ENCODE measurements at regions not wholly inside any gene's neighbourhood (a gene's known extent, or its start where the extent isn't known, plus 50 kb on each side); places are given as distances from the start of the nearest gene placed in this dataset.

DNA sequence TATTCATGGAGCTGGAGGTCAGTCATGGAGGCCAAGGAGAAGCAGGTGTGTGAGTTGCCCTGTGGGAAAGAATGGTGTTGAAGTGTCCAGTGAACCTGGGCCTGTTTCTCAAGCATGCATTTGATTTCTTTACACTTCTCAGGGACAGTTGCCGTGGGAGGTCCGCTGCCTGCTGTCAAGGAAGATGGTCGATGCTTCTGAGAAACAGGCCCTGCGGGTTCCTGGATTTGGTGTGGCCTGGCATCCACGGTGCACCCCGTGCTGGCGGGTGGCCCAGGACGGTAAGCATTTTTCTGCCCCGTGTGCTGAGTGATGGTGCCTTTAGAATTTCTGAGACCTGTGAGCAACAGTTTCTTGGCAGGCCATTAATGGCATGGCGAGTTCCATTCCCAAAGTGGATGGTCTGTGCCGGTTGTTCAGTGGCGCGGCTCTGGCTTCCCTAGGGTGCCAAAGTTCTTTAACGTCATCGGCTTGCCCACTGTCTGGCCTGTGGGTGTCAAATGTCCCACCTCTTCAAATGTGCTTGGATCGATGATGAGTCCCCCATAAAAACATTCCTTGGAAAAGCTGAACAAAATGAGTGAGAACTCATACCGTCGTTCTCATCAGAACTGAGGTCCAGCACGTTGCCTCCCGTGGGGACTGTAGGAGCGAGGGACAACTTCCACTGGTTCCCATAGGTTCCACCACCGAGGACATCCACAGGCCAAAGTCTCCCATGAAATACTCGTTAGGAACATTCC is 107.2 kb downstream of the SNRPN start:
- H2AFZ ChIP-seq, result no peak overlapping the region
- peaks cover 20% of the 10 kb centered on the region for H3K36me3 ChIP-seq (ENCODE audit: low read depth)
- no peak overlapping the region for H3K27ac ChIP-seq
- TF ChIP-seq EZH2 (IDR thresholded peaks at IDR 0.05; ENCODE audit: insufficient read depth, poor library complexity, severe bottlenecking) (no peak), EZH2phosphoT487 (IDR thresholded peaks at IDR 0.05; ENCODE audit: insufficient read depth, low read depth) (no peak)
- H3K9ac ChIP-seq, result no peak overlapping the region
- no peaks in the 10 kb centered on the region for H3K4me1 ChIP-seq (ENCODE audit: insufficient read depth)
- in situ Hi-C loops (cut with MboI), result no loop called here
- H3K9me2 ChIP-seq (ENCODE audit: insufficient read depth), result no peaks in the 10 kb centered on the region
- no peaks in the 10 kb centered on the region for H3K27me3 ChIP-seq (replicated peaks; ENCODE audit: insufficient read depth)
- no peaks in the 10 kb centered on the region for H4K20me1 ChIP-seq (ENCODE audit: insufficient read depth)
- H3K4me2 ChIP-seq (ENCODE audit: unreplicated experiment), result no peak overlapping the region
- H3F3A ChIP-seq (ENCODE audit: insufficient read depth), result no peaks in the 10 kb centered on the region
- H3K79me2 ChIP-seq (ENCODE audit: insufficient read depth), result no peaks in the 10 kb centered on the region
- no peaks in the 10 kb centered on the region for H3K9me3 ChIP-seq (ENCODE audit: low read depth)
- no peak for DNase-seq
- WGBS, 2 experiments (ENCODE audit: low coverage in 1 of 2, low lambda C conversion rate in 2 of 2, missing lambda C conversion rate in 2 of 2), result 73 to 74% methylated on average over 23 of the region's 23 CpGs
- no peak overlapping the region for H3K4me3 ChIP-seq

DNA sequence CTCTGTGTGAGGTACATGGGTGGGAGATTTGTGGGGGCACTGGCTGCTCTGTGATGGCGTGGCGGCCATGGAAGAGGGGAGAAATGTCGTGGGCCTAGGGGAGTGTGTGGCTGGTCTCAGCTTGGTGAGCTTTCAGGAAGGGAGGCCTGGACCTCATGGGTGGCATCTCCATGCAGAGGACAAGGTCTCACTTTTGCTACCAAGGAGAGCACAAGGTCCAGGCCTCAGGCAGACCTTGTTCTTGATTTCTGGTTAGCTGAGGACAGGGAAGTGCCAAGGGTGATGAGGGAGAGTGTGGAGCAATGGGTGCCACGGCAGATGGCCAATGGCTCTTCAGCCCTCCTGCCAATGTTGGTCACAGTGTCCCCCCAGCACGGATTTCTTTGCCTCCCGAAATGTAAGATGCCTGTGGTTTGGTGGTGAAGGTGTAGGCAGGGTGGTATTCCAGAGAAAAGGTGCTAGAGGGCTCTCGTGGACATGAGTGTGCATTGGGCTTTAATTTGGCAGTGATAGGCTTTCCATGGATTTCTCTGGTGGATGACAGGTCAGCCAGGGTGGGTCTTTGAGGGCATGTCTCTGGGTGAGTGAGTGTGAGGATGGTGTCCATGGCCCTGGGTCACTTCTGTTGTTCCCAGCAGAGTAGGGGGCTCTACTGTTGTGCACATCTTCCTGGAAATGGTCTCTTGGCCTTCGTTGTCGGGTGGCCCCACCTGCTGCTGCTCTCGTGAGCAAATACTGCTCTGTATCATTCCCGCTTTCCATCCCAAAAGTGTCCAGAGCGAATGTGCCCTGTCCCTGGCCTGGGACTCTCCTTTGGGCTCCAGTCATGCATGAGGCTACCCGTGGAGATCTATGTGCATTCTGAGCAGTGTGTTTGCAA is 108.0 kb downstream of the SNRPN start:
- Histone ChIP-seq H3K4me1 (ENCODE audit: insufficient read depth) (no peaks in the 10 kb centered on the region), H3K27me3 (replicated peaks; ENCODE audit: insufficient read depth) (no peaks in the 10 kb centered on the region), H2AFZ (no peak overlapping the region), H3K9ac (no peak overlapping the region), H3K27ac (no peak overlapping the region), H3F3A (ENCODE audit: insufficient read depth) (no peaks in the 10 kb centered on the region), H3K9me2 (ENCODE audit: insufficient read depth) (no peaks in the 10 kb centered on the region), H4K20me1 (ENCODE audit: insufficient read depth) (no peaks in the 10 kb centered on the region), H3K9me3 (ENCODE audit: low read depth) (no peaks in the 10 kb centered on the region), H3K4me2 (ENCODE audit: unreplicated experiment) (no peak overlapping the region), H3K79me2 (ENCODE audit: insufficient read depth) (no peaks in the 10 kb centered on the region), H3K4me3 (no peak overlapping the region), H3K36me3 (ENCODE audit: low read depth) (peaks cover 20% of the 10 kb centered on the region)
- no peak for DNase-seq
- WGBS, 2 experiments (ENCODE audit: low coverage in 1 of 2, low lambda C conversion rate in 2 of 2, missing lambda C conversion rate in 2 of 2), result 45 to 59% methylated on average over 13 of the region's 13 CpGs
- TF ChIP-seq EZH2phosphoT487 (IDR thresholded peaks at IDR 0.05; ENCODE audit: insufficient read depth, low read depth) (no peak), EZH2 (IDR thresholded peaks at IDR 0.05; ENCODE audit: insufficient read depth, poor library complexity, severe bottlenecking) (no peak)
- in situ Hi-C loops (cut with MboI), result no loop called here

DNA sequence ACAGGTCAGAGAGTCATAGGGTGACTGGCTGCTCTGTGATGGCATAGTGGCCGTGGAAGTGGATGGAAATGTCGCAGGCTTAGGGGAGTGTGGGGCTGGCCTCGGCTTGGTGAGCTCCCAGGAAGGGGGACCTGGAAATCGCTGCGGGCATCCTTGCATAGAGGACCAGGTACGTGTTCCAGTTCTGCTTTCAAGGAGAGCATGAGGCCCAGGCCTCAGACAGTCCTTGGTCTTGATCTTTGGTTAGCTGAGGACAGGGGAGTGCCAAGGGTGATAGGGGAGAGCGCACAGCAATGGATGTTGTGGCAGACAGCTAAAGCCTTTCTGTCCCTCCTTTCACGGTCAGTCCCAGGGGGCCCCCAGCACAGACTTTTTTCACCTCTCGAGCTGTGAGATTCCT is 110.5 kb downstream of the SNRPN start:
- Histone ChIP-seq H3K9me2 (ENCODE audit: insufficient read depth) (no peaks in the 10 kb centered on the region), H3K9ac (no peak overlapping the region), H3K79me2 (ENCODE audit: insufficient read depth) (no peaks in the 10 kb centered on the region), H3K4me2 (ENCODE audit: unreplicated experiment) (no peak overlapping the region), H2AFZ (no peak overlapping the region), H3K27me3 (replicated peaks; ENCODE audit: insufficient read depth) (no peaks in the 10 kb centered on the region), H3K36me3 (ENCODE audit: low read depth) (peaks cover 20% of the 10 kb centered on the region), H3F3A (ENCODE audit: insufficient read depth) (no peaks in the 10 kb centered on the region), H3K9me3 (ENCODE audit: low read depth) (no peaks in the 10 kb centered on the region), H3K27ac (no peak overlapping the region), H3K4me1 (ENCODE audit: insufficient read depth) (no peaks in the 10 kb centered on the region), H3K4me3 (no peak overlapping the region), H4K20me1 (ENCODE audit: insufficient read depth) (no peaks in the 10 kb centered on the region)
- TF ChIP-seq EZH2 (IDR thresholded peaks at IDR 0.05; ENCODE audit: insufficient read depth, poor library complexity, severe bottlenecking) (no peak), EZH2phosphoT487 (IDR thresholded peaks at IDR 0.05; ENCODE audit: insufficient read depth, low read depth) (no peak)
- no peak for DNase-seq
- in situ Hi-C loops (cut with MboI), result no loop called here
- WGBS, 2 experiments (ENCODE audit: low coverage in 1 of 2, low lambda C conversion rate in 2 of 2, missing lambda C conversion rate in 2 of 2), result 48 to 51% methylated on average over 9 of the region's 9 CpGs

DNA sequence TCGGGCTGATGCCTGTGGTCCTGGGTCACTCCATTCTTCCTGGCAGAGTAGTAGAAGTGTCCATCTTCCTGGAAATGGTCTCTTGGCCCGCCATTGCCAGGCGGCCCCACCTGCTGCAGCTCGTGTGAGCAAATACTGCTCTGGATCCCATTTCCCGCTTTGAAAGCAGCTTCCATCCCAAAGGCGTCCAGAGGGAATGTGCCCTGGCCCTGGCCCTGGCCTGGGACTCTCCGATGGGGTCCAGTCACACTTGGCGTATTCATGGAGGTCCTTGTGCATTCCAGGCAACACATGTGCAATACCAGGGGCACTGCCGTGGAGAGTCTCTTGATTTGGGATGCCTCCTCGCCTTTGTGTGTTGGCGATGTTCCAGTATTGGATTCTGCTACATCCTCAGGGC is 111.1 kb downstream of the SNRPN start:
- DNase-seq, result no peak
- H3K9me3 ChIP-seq (ENCODE audit: low read depth), result no peaks in the 10 kb centered on the region
- in situ Hi-C loops (cut with MboI), result no loop called here
- 58 to 59% methylated on average over 10 to 11 of the region's 11 CpGs for WGBS, 2 experiments (ENCODE audit: low coverage in 1 of 2, low lambda C conversion rate in 2 of 2, missing lambda C conversion rate in 2 of 2)
- no peaks in the 10 kb centered on the region for H3K27me3 ChIP-seq (replicated peaks; ENCODE audit: insufficient read depth)
- no peak overlapping the region for H3K27ac ChIP-seq
- H3K4me2 ChIP-seq (ENCODE audit: unreplicated experiment), result no peak overlapping the region
- no peaks in the 10 kb centered on the region for H3K9me2 ChIP-seq (ENCODE audit: insufficient read depth)
- no peak overlapping the region for H2AFZ ChIP-seq
- TF ChIP-seq EZH2phosphoT487 (IDR thresholded peaks at IDR 0.05; ENCODE audit: insufficient read depth, low read depth) (no peak), EZH2 (IDR thresholded peaks at IDR 0.05; ENCODE audit: insufficient read depth, poor library complexity, severe bottlenecking) (no peak)
- H3K4me1 ChIP-seq (ENCODE audit: insufficient read depth), result no peaks in the 10 kb centered on the region
- no peaks in the 10 kb centered on the region for H4K20me1 ChIP-seq (ENCODE audit: insufficient read depth)
- H3K79me2 ChIP-seq (ENCODE audit: insufficient read depth), result no peaks in the 10 kb centered on the region
- H3F3A ChIP-seq (ENCODE audit: insufficient read depth), result no peaks in the 10 kb centered on the region
- H3K4me3 ChIP-seq, result no peak overlapping the region
- H3K36me3 ChIP-seq (ENCODE audit: low read depth), result peaks cover 21% of the 10 kb centered on the region
- H3K9ac ChIP-seq, result no peak overlapping the region
